C4-2B (cell line): ENCODE measurements at regions not wholly inside any gene's neighbourhood (a gene's known extent, or its start where the extent isn't known, plus 50 kb on each side); places are given as distances from the start of the nearest gene placed in this dataset.

Experiments used
- ZFX ChIP-seq: fragments of 450-650 bp; IDR thresholded peaks from 2 replicates; pipeline ENCODE4 v1.6.1; 2017
- TF ChIP-seq, protein P1 (sequence below): fragments of 450-650 bp; conservative IDR thresholded peaks from 2 replicates; pipeline ENCODE4 v1.5.1; 2017; ENCODE audit warnings: mild to moderate bottlenecking

- TF ChIP-seq, protein P1, sequence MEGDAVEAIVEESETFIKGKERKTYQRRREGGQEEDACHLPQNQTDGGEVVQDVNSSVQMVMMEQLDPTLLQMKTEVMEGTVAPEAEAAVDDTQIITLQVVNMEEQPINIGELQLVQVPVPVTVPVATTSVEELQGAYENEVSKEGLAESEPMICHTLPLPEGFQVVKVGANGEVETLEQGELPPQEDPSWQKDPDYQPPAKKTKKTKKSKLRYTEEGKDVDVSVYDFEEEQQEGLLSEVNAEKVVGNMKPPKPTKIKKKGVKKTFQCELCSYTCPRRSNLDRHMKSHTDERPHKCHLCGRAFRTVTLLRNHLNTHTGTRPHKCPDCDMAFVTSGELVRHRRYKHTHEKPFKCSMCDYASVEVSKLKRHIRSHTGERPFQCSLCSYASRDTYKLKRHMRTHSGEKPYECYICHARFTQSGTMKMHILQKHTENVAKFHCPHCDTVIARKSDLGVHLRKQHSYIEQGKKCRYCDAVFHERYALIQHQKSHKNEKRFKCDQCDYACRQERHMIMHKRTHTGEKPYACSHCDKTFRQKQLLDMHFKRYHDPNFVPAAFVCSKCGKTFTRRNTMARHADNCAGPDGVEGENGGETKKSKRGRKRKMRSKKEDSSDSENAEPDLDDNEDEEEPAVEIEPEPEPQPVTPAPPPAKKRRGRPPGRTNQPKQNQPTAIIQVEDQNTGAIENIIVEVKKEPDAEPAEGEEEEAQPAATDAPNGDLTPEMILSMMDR = no peak
- no peak for TF ChIP-seq ZFX
Measured at GRCh38 chr7:35860664-35861063, 59.8 kb downstream of the SEPTIN7 start.
